ENCODE measurements at regions not wholly inside any gene's neighbourhood (a gene's known extent, or its start where the extent isn't known, plus 50 kb on each side); places are given as distances from the start of the nearest gene placed in this dataset.

GRCh38 chr7:46527360-46527759 is 606.3 kb upstream of the IGFBP3 start (continued):
- TF ChIP-seq ZNF274 (IDR thresholded peaks at IDR 0.05; ENCODE audit: insufficient read depth, insufficient read length) (no peak), ZSCAN29 (IDR thresholded peaks at IDR 0.05) (no peak)

- ATAC-seq: no peak
- no peak for FAIRE-seq
- Histone ChIP-seq H4K20me1 (ENCODE audit: control insufficient read depth, insufficient read depth) (no peaks in the 10 kb centered on the region), H3K36me3 (ENCODE audit: control insufficient read depth in 2 of 2, insufficient read depth in 2 of 2, low read length in 1 of 2) (no peaks in the 10 kb centered on the region), H3K27ac (ENCODE audit: control insufficient read depth, insufficient read depth) (no peak overlapping the region), H3K79me2 (ENCODE audit: control insufficient read depth, insufficient read depth, low read length) (no peaks in the 10 kb centered on the region), H3K4me1 (ENCODE audit: control insufficient read depth, insufficient read depth, low read length) (no peaks in the 10 kb centered on the region), H3K9me3 (replicated peaks; ENCODE audit: control insufficient read depth, insufficient read depth, low read length) (no peaks in the 10 kb centered on the region), H3K27me3 (replicated peaks in 1 of 2; ENCODE audit: control insufficient read depth in 2 of 2, insufficient read depth in 2 of 2, low read length in 1 of 2) (no peaks in the 10 kb centered on the region), H3K4me2 (ENCODE audit: control insufficient read depth, insufficient read depth) (no peak overlapping the region), H2AFZ (ENCODE audit: control insufficient read depth, low read depth, low read length) (no peak overlapping the region), H3K9ac (ENCODE audit: control insufficient read depth, insufficient read depth, low read length) (no peak overlapping the region), H3K4me3 (no peak overlapping the region)
- BruUV-seq (replicated peaks): no TSS peak
- POLR2A ChIA-PET: no interaction called here
- SMC1A ChIA-PET (ENCODE audit: uncharacterized antibody, unreplicated experiment): interaction anchor here (0.9 to 2.9 kb wide), 5 partner anchors 8 to 32 kb away, joined by 3 to 9 read pairs (median 4); no protein-coding TSS in a partner anchor
- 55% methylated on average over 5 of the region's 5 CpGs for WGBS (ENCODE audit: insufficient coverage, insufficient replicate concordance, low lambda C conversion rate, missing lambda C conversion rate)
- CTCF ChIA-PET: no interaction called here
- intact Hi-C loops (cut with micrococcal nuclease; ENCODE audit: unreplicated experiment) (no loop called here), in situ Hi-C loops (cut with MboI) (no loop called here)
- no peak for DNase-seq (ENCODE audit: low read depth, low spot score)
- RAD21 ChIA-PET (ENCODE audit: unreplicated experiment): no interaction called here
- TF ChIP-seq SMC3 (IDR thresholded peaks at IDR 0.05; ENCODE audit: borderline replicate concordance, low read length): no peak
- no peak for TF ChIP-seq CEBPB (IDR thresholded peaks at IDR 0.05; ENCODE audit: borderline replicate concordance in 1 of 2, low read depth in 2 of 2, low read length in 2 of 2)
- TF ChIP-seq RBBP5 (conservative IDR thresholded peaks at IDR 0.05): no peak
- TF ChIP-seq CHD1 (IDR thresholded peaks at IDR 0.05; ENCODE audit: low read depth, low read length): no peak
Measured at GRCh38 chr7:46525876-46526275, 604.8 kb upstream of the IGFBP3 start.

GRCh38 chr7:46524350-46524749 is 603.3 kb upstream of the IGFBP3 start:
- ChIA-PET POLR2A (interaction anchor here (0.6 kb wide), 1 partner anchor 47 kb away, joined by 3 read pairs; no protein-coding TSS in a partner anchor), SMC1A (ENCODE audit: uncharacterized antibody, unreplicated experiment) (interaction anchor here (0.6 to 2.9 kb wide), 12 partner anchors 8 to 723 kb away, joined by 3 to 9 read pairs (median 4); no protein-coding TSS in a partner anchor), CTCF (interaction anchor here (0.6 to 1.9 kb wide), 4 partner anchors 12 to 610 kb away, joined by 3 to 4 read pairs (median 4); no protein-coding TSS in a partner anchor), RAD21 (ENCODE audit: unreplicated experiment) (no interaction called here)
- Histone ChIP-seq H3K4me2 (ENCODE audit: control insufficient read depth, insufficient read depth) (no peak overlapping the region), H3K9me3 (replicated peaks; ENCODE audit: control insufficient read depth, insufficient read depth, low read length) (no peaks in the 10 kb centered on the region), H3K4me3 (no peak overlapping the region), H2AFZ (ENCODE audit: control insufficient read depth, low read depth, low read length) (no peak overlapping the region), H3K9ac (ENCODE audit: control insufficient read depth, insufficient read depth, low read length) (no peak overlapping the region), H3K4me1 (ENCODE audit: control insufficient read depth, insufficient read depth, low read length) (no peaks in the 10 kb centered on the region), H3K36me3 (ENCODE audit: control insufficient read depth in 2 of 2, insufficient read depth in 2 of 2, low read length in 1 of 2) (no peaks in the 10 kb centered on the region), H3K79me2 (ENCODE audit: control insufficient read depth, insufficient read depth, low read length) (no peaks in the 10 kb centered on the region), H3K27me3 (replicated peaks in 1 of 2; ENCODE audit: control insufficient read depth in 2 of 2, insufficient read depth in 2 of 2, low read length in 1 of 2) (no peaks in the 10 kb centered on the region), H4K20me1 (ENCODE audit: control insufficient read depth, insufficient read depth) (no peaks in the 10 kb centered on the region), H3K27ac (ENCODE audit: control insufficient read depth, insufficient read depth) (no peak overlapping the region)
- DNase-seq (ENCODE audit: low read depth, low spot score) (no peak), FAIRE-seq (no peak), ATAC-seq (no peak)
- no TSS peak for BruUV-seq (replicated peaks)
- intact Hi-C loops (cut with micrococcal nuclease; ENCODE audit: unreplicated experiment) (no loop called here), in situ Hi-C loops (cut with MboI) (no loop called here)
- TF ChIP-seq BMI1 (IDR thresholded peaks at IDR 0.05; ENCODE audit: borderline replicate concordance): no peak
- TF ChIP-seq CUX1 (IDR thresholded peaks at IDR 0.05; ENCODE audit: insufficient replicate concordance, low read depth, low read length): no peak
- no peak for TF ChIP-seq CREB1 (IDR thresholded peaks at IDR 0.05; ENCODE audit: low read depth)
- TF ChIP-seq HDGF (IDR thresholded peaks at IDR 0.05): no peak
- no peak for TF ChIP-seq BRCA1 (IDR thresholded peaks at IDR 0.05; ENCODE audit: low read depth, low read length)
- no peak for TF ChIP-seq SPI1 (IDR thresholded peaks at IDR 0.05; ENCODE audit: borderline replicate concordance, insufficient read depth, low read depth, low read length)
- TF ChIP-seq MEF2B (IDR thresholded peaks at IDR 0.05; ENCODE audit: partially characterized antibody, poor library complexity, severe bottlenecking): no peak
- TF ChIP-seq POLR2A (IDR thresholded peaks at IDR 0.05; ENCODE audit: low read depth, low read length): no peak
